Activated T-helper 17 cell treated with anti-CD3 and anti-CD28 coated beads, Interleukin-2, amount 50 U/mL, for 72 hours (primary cell): ENCODE measurements at regions not wholly inside any gene's neighbourhood (a gene's known extent, or its start where the extent isn't known, plus 50 kb on each side); places are given as distances from the start of the nearest gene placed in this dataset.
"Not testable (repeated sequence)": the region's sequence is repeated elsewhere in the genome, so short reads cannot be mapped to it uniquely, and the experiment has no call there.

ENCODE experiments used
- ATAC-seq: fragments of 150-1000 bp; cut with Tn5 transposase; replicated peaks from 2 replicates; pipeline ENCODE4 v1.10.0; 2021; ENCODE audit warnings: mild to moderate bottlenecking, moderate library complexity
- H3K27ac Mint-ChIP-seq: one replicate; pipeline ENCODE4 v1.8.0; 2022; ENCODE audit warnings: mixed read lengths
- H3K27me3 Mint-ChIP-seq: one replicate; pipeline ENCODE4 v1.8.0; 2022; ENCODE audit warnings: mixed read lengths
- H3K36me3 Mint-ChIP-seq: one replicate; pipeline ENCODE4 v1.8.0; 2022; ENCODE audit warnings: low read depth, mild to moderate bottlenecking, mixed read lengths
- H3K4me1 Mint-ChIP-seq: one replicate; pipeline ENCODE4 v1.8.0; 2022; ENCODE audit warnings: mixed read lengths
- H3K4me3 Mint-ChIP-seq: one replicate; pipeline ENCODE4 v1.8.0; 2022; ENCODE audit warnings: mild to moderate bottlenecking, mixed read lengths
- H3K9me3 Mint-ChIP-seq: one replicate; pipeline ENCODE4 v1.8.0; 2022; ENCODE audit warnings: mixed read lengths

- peaks cover 12% of the 10 kb centered on the region for H3K9me3 Mint-ChIP-seq
- ATAC-seq, result no peak
- peaks cover 24% of the 10 kb centered on the region for H3K4me1 Mint-ChIP-seq
- no peaks in the 10 kb centered on the region for H3K36me3 Mint-ChIP-seq
- no peaks in the 10 kb centered on the region for H3K27me3 Mint-ChIP-seq
- H3K4me3 Mint-ChIP-seq, result peak overlapping the region; percentile 35
- peak overlapping the region; percentile 43 for H3K27ac Mint-ChIP-seq
Measured at GRCh38 chr2:8606649-8607550, 75.0 kb upstream of the ID2 start.

- Mint-ChIP-seq H3K4me1 (peaks cover 24% of the 10 kb centered on the region), H3K4me3 (peak overlapping the region; percentile 35), H3K27ac (peak overlapping the region; percentile 15), H3K27me3 (no peaks in the 10 kb centered on the region), H3K36me3 (no peaks in the 10 kb centered on the region), H3K9me3 (peaks cover 12% of the 10 kb centered on the region)
- no peak for ATAC-seq
Measured at GRCh38 chr2:8607606-8608005, 74.2 kb upstream of the ID2 start.

- H3K9me3 Mint-ChIP-seq, result peaks cover 12% of the 10 kb centered on the region
- H3K27ac Mint-ChIP-seq, result peak overlapping the region; percentile 15
Measured at GRCh38 chr2:8608411-8608954, 73.4 kb upstream of the ID2 start.

GRCh38 chr2:8609357-8609811 is 72.5 kb upstream of the ID2 start:
- Mint-ChIP-seq H3K9me3 (peaks cover 12% of the 10 kb centered on the region), H3K4me3 (peak overlapping the region; percentile 35), H3K27ac (peak overlapping the region; percentile 15), H3K27me3 (no peaks in the 10 kb centered on the region), H3K36me3 (no peaks in the 10 kb centered on the region), H3K4me1 (peaks cover 24% of the 10 kb centered on the region)
- ATAC-seq, result no peak

More at GRCh38 chr2:8608411-8608954, 73.4 kb upstream of the ID2 start:
- peaks cover 24% of the 10 kb centered on the region for H3K4me1 Mint-ChIP-seq
- no peaks in the 10 kb centered on the region for H3K36me3 Mint-ChIP-seq
- peak overlapping the region; percentile 35 for H3K4me3 Mint-ChIP-seq
- H3K27me3 Mint-ChIP-seq, result no peaks in the 10 kb centered on the region
- ATAC-seq, result peak; percentile 88

GRCh38 chr2:8610775-8611174 is 71.1 kb upstream of the ID2 start:
- ATAC-seq, H3K4me3 Mint-ChIP-seq, H3K36me3 Mint-ChIP-seq, H3K27me3 Mint-ChIP-seq, H3K27ac Mint-ChIP-seq: not testable (repeated sequence)
- Mint-ChIP-seq H3K4me1 (peaks cover 24% of the 10 kb centered on the region), H3K9me3 (peaks cover 12% of the 10 kb centered on the region)

GRCh38 chr2:8611246-8611645 is 70.6 kb upstream of the ID2 start:
- peaks cover 21% of the 10 kb centered on the region for H3K4me1 Mint-ChIP-seq
- no peak overlapping the region for H3K4me3 Mint-ChIP-seq
- peaks cover 3% of the 10 kb centered on the region for H3K27me3 Mint-ChIP-seq
- peaks cover 12% of the 10 kb centered on the region for H3K9me3 Mint-ChIP-seq
- no peaks in the 10 kb centered on the region for H3K36me3 Mint-ChIP-seq
- no peak for ATAC-seq
- H3K27ac Mint-ChIP-seq, result no peak overlapping the region

GRCh38 chr2:8611700-8612099 is 70.2 kb upstream of the ID2 start:
- Mint-ChIP-seq H3K36me3 (no peaks in the 10 kb centered on the region), H3K27me3 (peaks cover 3% of the 10 kb centered on the region), H3K4me3 (no peak overlapping the region), H3K27ac (no peak overlapping the region), H3K4me1 (peaks cover 19% of the 10 kb centered on the region), H3K9me3 (peaks cover 12% of the 10 kb centered on the region)
- ATAC-seq, result no peak

- H3K27me3 Mint-ChIP-seq, result peaks cover 3% of the 10 kb centered on the region
- no peak overlapping the region for H3K27ac Mint-ChIP-seq
- H3K4me1 Mint-ChIP-seq, result peaks cover 15% of the 10 kb centered on the region
- no peaks in the 10 kb centered on the region for H3K36me3 Mint-ChIP-seq
- no peak overlapping the region for H3K4me3 Mint-ChIP-seq
- ATAC-seq, result no peak
- H3K9me3 Mint-ChIP-seq, result peaks cover 9% of the 10 kb centered on the region
Measured at GRCh38 chr2:8612734-8613179, 69.1 kb upstream of the ID2 start.

GRCh38 chr2:8613207-8613999 is 68.5 kb upstream of the ID2 start:
- not testable (repeated sequence) for H3K27ac Mint-ChIP-seq, H3K9me3 Mint-ChIP-seq, H3K4me3 Mint-ChIP-seq, H3K4me1 Mint-ChIP-seq, ATAC-seq, H3K27me3 Mint-ChIP-seq, H3K36me3 Mint-ChIP-seq

- Mint-ChIP-seq H3K4me1 (no peaks in the 10 kb centered on the region), H3K36me3 (no peaks in the 10 kb centered on the region), H3K9me3 (peaks cover 9% of the 10 kb centered on the region), H3K4me3 (no peak overlapping the region), H3K27ac (no peak overlapping the region), H3K27me3 (peaks cover 6% of the 10 kb centered on the region)
- ATAC-seq, result no peak
Measured at GRCh38 chr2:8614646-8615045, 67.2 kb upstream of the ID2 start.

GRCh38 chr2:8615252-8615575 is 66.6 kb upstream of the ID2 start:
- no peak for ATAC-seq
- Mint-ChIP-seq H3K9me3 (peaks cover 8% of the 10 kb centered on the region), H3K27me3 (peaks cover 8% of the 10 kb centered on the region), H3K27ac (peak overlapping the region; percentile 12), H3K36me3 (no peaks in the 10 kb centered on the region), H3K4me3 (no peak overlapping the region), H3K4me1 (no peaks in the 10 kb centered on the region)

- peaks cover 3% of the 10 kb centered on the region for H3K9me3 Mint-ChIP-seq
- H3K4me3 Mint-ChIP-seq, result no peak overlapping the region
- ATAC-seq, result no peak
- H3K36me3 Mint-ChIP-seq, result no peaks in the 10 kb centered on the region
- H3K27me3 Mint-ChIP-seq, result peaks cover 12% of the 10 kb centered on the region
- H3K27ac Mint-ChIP-seq, result peak overlapping the region; percentile 12
- H3K4me1 Mint-ChIP-seq, result no peaks in the 10 kb centered on the region
Measured at GRCh38 chr2:8615576-8616281, 66.1 kb upstream of the ID2 start.

GRCh38 chr2:8617048-8617447 is 64.8 kb upstream of the ID2 start:
- ATAC-seq, result no peak
- Mint-ChIP-seq H3K4me3 (no peak overlapping the region), H3K36me3 (no peaks in the 10 kb centered on the region), H3K4me1 (no peaks in the 10 kb centered on the region), H3K27ac (no peak overlapping the region), H3K27me3 (peaks cover 12% of the 10 kb centered on the region), H3K9me3 (no peaks in the 10 kb centered on the region)

- H3K27ac Mint-ChIP-seq, result no peak overlapping the region
- H3K9me3 Mint-ChIP-seq, result no peaks in the 10 kb centered on the region
- H3K36me3 Mint-ChIP-seq, result no peaks in the 10 kb centered on the region
- peaks cover 12% of the 10 kb centered on the region for H3K27me3 Mint-ChIP-seq
- no peaks in the 10 kb centered on the region for H3K4me1 Mint-ChIP-seq
- no peak for ATAC-seq
- H3K4me3 Mint-ChIP-seq, result no peak overlapping the region
Measured at GRCh38 chr2:8617590-8617989, 64.3 kb upstream of the ID2 start.
